Cardiac septum (tissue), 1 donor: ENCODE measurements at regions not wholly inside any gene's neighbourhood (a gene's known extent, or its start where the extent isn't known, plus 50 kb on each side); places are given as distances from the start of the nearest gene placed in this dataset.
A peak's percentile ranks its signal among the peaks of the same experiment; 100 is the strongest.
"Not testable (repeated sequence)": the region's sequence is repeated elsewhere in the genome, so short reads cannot be mapped to it uniquely, and the experiment has no call there.

Source experiments
- DNase-seq: peaks from one replicate; pipeline ENCODE4 v3.0.0-alpha.2; 2020; ENCODE audit warnings: low spot score
- intact Hi-C: fragments of 100-400 bp; cut with DNase I; formaldehyde crosslinking; loops from one replicate; pipeline ENCODE4 v1.14.0; 2022
- donor health status: DM: no; HTN: no; CAD: no.

DNA sequence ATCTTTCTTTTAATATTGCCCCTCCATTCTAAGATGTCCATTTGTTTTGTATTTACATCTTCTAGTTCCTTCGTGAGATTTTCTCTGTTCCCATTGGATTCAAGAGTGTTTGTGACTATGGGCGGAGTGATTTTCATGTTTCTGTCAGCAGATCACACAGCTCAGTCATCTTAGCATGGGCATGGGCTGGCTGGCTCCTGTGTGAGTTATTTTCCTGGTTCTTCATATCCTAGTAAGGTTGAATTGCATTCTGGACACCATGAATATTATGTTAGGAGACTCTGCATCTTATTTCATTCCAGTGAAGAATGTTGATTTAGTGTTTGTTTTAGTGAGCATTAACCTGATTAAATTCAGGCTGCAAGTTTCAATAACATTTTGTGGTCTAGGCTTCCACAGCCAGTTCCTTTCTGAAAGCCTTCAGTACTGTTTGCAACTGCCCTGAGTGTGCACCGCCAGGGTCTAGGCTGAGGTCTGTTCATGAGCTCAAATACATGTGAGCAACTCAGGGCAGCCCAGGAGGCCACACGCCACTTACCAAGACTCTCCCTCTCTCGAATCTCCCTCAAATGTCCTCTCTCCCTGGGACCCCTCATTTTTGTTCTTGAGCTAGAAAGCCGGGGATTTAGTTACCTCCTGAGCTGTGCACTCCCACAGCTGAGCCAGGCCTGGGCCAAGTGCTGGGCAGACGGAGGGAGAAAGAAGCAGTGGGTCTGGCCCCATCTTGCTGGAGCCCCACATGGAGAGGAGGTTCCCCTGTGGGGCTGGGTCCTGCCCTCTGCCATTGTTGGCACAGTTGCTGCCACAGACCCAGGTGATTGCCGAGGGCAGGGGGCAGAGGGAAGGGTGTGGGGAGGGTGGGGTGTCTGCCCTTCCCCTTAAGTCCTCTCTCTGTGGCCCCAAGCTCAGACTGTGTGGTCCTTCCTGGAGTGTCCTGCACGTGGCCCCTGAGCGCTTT is 145.9 kb downstream of the RTP5 start:
- intact Hi-C loops, result no loop called here

DNA sequence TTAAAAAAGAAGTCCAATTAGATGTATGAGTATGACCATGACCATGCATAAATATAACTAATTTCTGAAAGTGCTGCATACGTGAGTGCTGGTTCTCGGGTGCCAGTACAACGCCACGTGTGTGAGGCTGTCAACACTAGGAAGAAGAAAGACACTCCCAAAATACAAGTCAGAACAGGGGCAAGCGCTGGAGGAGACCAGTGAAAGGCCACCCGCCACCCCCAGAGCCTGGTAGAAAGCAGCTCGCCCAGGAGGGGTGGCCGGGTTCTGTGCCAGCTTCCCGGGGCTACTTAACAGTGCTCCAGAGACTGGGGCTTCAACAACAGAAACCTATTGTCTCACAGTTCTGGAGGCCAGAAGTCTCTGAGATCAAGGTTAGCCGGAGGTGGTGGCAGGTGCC is 147.6 kb downstream of the RTP5 start:
- intact Hi-C loops, result no loop called here
- peak; percentile 51 for DNase-seq

More for the DNA sequence above, 145.9 kb downstream of the RTP5 start:
- peak; percentile 62 for DNase-seq

DNA sequence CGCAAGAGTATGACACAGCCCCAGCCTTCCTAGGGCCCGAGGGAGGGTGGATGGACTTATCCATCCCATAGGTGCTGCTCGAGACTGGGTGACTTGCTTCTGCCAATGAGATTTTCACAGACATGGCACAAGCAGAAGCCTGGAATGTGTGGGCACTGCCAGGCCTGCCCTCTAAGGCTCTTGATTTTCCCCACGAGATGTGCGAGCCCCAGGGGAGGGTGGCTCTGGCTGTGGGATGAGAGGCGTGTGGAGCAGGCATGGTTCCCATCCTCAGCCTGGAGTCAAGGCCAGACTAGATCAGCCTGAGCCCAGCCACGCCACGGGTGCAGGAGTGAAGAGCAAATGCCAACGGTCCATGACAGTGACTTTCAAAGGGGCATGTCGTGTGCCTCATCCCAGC is 148.9 kb downstream of the RTP5 start:
- intact Hi-C loops, result not testable (repeated sequence)
- peak; percentile 55 for DNase-seq

DNA sequence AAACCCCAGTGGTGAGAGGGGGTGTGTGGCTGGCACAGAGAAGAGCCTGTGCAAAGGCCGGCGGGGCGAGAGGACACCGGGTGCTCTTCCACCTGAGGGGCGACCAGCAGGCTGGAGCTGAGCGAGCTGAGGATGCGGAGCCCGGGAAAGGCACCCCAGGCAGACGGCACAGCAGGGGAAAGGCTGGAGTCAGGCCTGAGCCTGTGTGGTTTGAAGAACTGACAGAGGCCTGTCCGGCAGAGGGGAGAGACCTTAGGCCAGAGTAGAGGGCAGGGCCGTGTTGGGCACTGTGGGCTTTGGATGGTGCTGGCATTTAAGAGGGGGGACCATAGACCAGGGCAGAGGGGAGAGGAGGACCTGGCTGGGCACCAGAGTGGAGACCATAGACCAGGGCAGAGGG is 149.8 kb downstream of the RTP5 start:
- peak; percentile 63 for DNase-seq
- intact Hi-C loops, result no loop called here

DNA sequence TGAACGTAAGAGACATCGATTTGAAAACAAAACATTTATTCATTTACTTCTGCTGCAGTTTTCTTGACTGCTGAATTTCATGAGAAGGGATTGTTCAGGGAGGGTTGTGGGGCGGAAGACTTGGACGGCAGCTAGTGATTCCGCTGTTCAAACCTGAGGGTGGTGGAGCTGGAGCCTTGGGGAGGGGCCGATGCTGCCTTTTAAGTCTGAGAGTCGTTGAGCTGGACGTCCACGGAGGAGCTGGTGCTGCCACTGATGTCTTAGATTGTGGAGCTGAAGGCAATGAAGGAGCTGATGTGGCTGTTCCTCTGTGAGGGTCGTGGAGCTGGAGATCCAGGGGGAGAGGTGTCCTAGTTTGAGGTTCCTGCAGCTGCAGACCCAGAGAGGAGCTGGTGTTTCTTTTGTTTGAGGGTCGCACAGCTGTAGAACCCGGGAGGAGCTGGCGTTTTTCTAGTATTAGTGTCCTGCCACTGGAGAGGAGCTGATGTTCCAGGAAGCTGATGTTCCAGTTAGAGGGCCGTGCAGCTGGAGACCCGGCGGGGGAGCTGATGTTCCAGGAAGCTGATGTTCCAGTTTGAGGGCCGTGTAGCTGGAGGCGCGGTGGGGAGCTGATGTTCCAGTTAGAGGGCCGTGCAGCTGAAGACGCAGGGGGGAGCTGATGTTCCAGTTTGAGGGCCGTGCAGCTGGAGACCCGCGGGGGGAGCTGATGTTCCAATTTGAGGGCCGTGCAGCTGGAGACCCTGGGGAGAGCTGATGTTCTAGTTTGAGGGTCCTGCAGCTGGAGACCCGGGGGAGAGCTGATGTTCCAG is 150.9 kb downstream of the RTP5 start:
- peak; percentile 67 for DNase-seq
- intact Hi-C loops, result no loop called here

DNA sequence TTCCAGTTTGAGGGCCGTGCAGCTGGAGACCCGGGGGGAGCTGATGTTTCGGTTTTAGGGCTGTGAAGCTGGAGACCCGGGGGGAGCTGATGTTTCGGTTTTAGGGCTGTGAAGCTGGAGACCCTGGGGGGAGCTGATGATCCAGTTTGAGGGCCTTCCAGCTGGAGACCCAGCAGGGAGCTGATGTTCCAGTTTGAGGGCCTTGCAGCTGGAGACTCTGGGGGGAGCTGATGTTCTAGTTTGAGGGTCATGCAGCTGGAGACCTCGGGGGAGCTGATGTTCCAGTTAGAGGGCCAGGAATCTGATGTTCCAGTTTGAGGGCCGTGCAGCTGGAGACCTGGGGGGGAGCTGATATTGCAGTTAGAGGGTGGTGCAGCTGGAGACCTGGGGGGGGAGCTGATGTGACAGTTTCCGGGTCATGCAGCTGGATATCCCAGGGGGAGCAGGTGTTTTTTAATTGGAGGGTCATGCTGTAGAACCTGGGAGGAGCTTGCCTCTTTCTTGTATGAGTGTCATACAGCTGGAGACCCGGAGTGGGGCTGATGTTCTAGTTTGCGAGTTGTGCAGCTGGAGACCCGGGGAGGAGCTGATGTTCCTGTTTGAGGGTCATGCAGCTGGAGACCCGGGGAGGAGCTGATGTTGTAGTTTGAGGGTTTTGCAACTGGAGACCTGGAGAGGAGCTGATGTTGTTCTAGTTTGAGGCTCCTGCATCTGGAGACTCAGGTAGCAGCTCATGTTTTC is 153.2 kb downstream of the RTP5 start:
- intact Hi-C loops, result no loop called here
- DNase-seq, result no peak

DNA sequence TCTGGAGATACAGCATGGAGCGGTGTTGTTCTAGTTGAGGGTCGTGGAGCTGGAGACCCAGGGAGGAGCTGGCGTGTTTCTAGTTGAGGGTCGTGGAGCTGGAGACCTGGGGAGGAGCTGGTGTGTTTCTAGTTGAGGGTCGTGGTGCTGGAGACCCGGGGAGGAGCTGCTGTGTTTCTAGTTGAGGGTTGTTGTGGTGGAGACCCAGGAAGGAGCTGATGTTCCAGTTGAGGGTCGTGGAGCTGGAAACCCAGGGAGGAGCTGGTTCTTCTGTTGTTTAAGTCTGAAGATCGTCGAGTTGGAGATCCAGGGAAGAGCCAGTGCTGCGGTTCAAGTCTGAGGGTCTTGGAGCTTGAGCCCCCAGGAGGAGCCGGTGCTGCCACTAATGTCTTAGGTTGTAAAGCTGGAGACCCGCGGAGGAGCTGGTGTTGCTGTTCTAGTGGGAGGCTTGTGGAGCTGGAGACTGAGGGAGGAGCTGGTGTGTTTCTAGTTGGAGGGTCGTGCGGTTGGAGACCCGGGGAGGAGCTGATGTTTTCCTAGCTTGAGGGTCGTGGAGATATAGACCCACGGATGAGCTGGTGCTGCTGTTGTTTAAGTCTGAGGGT is 155.3 kb downstream of the RTP5 start:
- intact Hi-C loops, result no loop called here
- no peak for DNase-seq

DNA sequence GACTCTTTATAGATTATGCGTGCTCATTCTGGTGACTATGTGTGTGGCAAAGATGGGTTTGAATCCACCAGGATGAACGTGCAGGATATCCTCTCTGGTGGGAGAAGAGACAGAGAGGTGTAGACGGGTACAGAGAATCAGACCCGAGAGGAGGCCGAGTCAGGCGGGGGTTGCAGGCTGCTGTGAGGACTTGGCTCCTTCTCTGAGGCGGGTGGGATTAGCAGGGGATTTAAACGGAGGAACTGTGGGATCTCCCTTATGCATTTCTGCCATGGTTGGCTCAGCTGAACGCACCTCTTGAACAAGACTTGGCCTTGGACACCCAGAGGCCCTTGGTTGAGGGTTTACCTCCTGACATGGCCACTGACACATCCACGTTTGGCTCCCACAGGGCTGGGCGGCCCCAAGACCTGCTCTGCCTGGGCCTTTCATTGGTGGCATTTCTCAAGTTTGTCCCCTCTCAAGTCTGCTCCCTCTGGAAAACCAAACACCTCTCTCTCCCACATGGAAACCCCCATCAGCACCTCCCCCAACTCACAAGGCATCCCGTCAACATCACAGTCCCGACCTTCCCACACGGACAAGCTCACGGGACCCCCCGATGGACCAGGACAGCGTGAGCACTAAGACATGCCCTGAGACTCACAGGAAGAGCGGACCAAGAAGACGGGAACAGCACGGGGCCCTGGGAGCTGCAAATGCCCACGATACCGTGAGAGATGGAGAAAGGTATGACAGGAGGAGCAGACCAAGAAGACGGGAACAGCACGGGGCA is 158.3 kb downstream of the RTP5 start:
- intact Hi-C loops, result no loop called here
- no peak for DNase-seq

DNA sequence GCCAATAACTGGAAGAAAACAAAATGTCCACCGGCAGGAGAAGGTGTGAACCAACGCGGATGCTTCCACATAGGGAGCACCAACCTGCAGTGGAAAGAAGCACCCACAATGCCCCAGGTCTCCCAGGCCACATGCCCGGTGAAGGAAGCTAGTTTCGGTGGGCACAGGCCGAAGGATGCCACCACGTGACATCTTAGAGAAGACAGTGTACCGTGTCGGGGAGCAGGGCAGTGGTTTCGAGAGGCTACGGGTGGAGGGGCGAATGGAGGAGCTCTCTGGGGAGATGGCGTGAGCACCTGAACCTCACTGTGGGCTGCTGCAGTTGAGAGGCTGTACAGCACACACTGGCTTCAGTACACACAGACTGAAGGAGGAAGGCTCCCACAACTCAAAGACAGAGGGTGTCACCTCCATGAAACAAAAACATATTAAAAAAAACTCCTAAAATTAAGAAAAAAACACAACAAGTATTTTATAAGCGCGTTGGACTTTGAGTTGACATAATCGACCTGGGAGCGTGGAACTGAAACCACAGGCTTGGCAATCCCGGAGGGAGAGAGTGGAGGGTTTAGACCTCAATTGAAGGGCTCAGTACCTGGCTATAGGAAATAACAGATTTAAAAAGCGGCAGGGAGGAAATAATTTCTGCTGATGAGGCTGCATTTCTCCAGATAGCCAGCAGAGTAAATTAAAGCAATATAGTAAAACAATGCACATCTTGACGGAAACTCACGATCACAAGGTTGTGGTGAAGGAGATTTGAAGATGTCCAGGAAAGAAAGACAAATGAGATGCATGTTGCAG is 160.1 kb downstream of the RTP5 start:
- intact Hi-C loops, result no loop called here
- no peak for DNase-seq

DNA sequence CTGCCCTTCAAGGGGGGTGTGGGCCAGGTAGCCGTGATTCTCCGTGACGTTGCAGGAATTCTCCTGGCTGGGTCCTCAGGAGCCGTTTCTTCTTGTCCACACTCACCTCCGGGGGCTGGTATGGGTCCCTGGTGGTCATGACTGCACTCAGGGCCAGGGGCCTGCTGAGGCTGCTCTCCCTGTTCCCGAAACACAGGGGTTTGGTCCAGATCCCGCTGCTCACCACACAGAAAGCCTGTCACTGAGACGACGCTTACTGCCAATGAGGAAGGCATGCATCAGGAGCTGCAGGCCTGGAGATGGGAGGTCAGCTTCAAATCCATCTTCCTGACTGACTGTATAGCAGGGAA is 160.7 kb downstream of the RTP5 start:
- DNase-seq, result no peak
- intact Hi-C loops, result no loop called here

DNA sequence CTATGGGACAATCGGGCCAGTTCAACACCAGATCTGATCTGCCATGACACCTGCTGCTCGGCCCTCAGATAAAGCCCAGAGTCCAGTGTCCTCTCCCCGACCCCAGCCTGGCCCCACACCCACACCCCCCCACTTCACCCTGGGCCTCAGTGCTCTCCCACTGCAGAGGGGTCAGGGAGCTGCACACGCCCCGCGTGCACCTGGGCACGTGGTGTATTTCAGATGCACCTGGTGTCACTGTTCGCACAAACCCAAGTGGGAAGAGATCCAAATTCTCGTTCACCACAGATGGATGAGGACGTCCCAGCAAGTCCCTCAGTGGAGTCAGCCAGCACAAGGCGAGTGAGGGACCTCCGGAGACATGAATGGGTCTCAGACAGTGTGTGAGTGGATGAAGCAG is 161.3 kb downstream of the RTP5 start:
- intact Hi-C loops, result no loop called here
- DNase-seq, result no peak

DNA sequence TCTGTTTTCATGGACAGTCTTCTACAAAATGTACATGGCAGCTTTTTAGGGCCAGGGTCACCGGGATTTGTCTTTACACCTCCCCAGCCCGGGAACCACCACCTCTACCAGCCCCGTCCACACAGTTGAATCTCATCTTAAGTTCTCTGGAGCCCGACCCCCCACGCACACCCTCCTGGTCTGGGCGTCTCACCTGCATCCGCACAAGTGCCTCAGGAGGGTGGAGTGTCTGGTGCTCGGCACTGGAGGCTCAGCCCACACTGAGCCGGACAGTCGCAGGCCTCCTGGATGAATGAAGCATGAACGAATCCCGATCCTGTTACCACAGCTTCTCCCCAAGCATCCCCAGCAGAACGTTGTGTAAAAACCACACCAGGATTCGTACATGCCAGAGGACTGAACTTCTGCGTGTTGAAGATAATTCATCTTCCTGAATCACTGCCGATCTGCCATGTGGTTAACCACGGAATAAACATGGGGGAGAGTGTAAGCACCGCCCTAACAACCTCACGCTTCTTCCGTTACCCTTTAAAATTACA is 162.0 kb downstream of the RTP5 start:
- DNase-seq, result no peak
- intact Hi-C loops, result no loop called here

DNA sequence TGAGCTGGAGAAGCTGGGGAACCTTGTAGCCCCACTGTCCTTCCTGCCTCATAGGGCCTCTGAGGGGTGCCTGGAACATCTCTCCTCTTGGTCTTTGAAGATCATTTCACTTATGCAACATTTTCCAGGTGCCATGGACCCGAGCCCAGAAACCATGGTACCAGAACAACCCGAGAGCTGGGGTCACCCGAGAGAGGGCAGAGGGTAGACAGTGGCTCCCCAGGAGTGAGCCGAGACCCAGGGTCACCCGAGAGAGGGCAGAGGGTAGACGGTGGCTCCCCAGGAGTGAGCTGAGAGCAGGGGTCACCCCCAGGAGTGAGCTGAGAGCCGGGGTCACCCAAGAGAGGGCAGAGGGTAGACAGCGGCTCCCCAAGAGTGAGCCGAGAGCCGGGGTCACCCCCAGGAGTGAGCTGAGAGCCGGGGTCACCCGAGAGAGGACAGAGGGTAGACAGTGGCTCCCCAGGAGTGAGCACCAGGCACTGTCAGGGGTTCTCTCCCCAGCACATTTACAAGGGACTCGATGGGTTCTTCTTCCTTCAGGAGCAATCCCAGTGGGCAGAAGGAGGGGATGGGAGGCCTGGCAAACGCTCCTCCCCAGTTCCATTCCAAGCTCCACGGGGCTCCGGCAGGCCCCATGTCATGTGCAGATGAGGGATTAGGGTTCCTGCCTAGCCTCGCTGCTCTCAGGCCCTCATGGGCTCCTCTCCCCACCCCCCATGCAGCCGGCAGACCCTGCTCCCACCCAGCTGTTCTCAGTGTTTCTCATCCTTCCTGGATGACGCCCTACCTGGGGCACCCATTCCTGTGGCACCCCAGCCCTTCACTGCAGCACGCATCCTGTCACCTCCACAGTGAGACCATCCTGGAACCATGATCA is 163.5 kb downstream of the RTP5 start:
- intact Hi-C loops, result no loop called here
- peak; percentile 51 for DNase-seq

DNA sequence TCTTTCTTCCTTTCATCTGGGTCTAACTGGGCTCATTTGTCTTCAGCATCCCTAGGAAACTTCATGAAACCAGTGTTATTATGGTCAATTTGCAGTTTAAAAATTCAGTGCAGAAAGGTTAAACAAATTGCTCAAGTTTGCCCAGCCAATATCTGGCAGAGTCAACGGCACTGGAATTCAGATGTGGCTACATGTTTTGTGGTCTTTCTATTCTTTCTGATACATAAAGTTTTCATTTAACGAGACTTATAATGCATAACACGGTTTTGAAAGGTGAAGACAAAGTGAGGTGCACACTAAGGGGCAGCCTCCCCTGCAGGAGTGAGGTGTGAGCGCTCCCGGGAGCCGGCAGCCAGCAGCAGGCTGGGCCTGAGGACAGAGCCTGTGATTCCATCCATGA is 164.6 kb downstream of the RTP5 start:
- no peak for DNase-seq
- intact Hi-C loops, result no loop called here

DNA sequence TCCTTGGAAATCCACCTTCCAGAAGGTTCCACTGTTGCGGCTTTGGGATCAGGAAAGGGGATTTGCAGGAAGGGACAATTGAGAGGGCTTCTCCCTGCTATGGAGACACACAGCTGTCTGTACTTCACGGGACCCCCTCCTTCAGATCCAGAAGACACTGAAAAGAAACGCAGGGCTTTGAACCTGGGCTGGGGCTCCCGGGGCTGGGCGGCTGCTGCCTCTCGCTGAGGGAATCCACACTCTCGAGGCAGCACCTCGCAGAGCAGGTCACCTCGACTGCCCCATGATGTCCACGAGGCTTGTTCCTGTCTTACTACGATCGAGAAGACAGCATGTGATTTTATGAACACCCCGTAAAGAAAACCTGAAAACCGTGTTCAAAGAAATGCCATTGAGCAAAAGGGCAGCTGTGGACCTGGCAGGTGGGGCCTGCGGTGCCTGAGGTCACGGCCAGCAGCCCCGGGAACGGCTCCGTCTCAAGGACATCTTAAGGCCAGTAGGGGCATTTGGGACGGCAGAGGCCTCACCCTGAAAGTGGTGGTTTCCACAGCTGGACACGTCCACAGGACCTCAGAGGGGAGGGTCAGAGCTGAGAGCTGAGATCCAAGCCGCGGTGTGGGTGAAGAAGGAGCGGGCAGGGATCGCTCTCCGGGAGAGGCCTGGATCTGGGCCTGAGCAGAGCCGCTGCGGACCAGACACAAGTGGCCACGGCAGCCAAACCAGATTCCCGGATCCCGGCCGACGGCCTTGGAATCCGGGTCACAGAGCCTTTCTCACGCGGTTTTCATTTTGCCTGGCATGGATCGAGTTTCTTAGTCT is 165.7 kb downstream of the RTP5 start:
- no peak for DNase-seq
- intact Hi-C loops, result no loop called here
